BE2C (cell line): ENCODE measurements at regions not wholly inside any gene's neighbourhood (a gene's known extent, or its start where the extent isn't known, plus 50 kb on each side); places are given as distances from the start of the nearest gene placed in this dataset.

Experiments used
- DNase-seq: peaks from one replicate; pipeline ENCODE4 v3.0.0-alpha.2; 2020
- H3K27me3 ChIP-seq: fragments of 250-450 bp; sonication (Bioruptor Pico); 2 replicates; pipeline ENCODE4 v1.5.1; 2020; ENCODE audit warnings: mild to moderate bottlenecking
- H3K36me3 ChIP-seq: fragments of 250-450 bp; sonication (Bioruptor Pico); 2 replicates; pipeline ENCODE4 v1.5.1; 2020; ENCODE audit warnings: mild to moderate bottlenecking
- H3K4me1 ChIP-seq: fragments of 250-450 bp; sonication (Bioruptor Pico); 2 replicates; pipeline ENCODE4 v1.5.1; 2020
- H3K4me3 ChIP-seq: 2 replicates; pipeline ENCODE4 v1.5.1; 2011; ENCODE audit warnings: low read depth, low read length
- H3K9me3 ChIP-seq: fragments of 250-450 bp; sonication (Bioruptor Pico); 2 replicates; pipeline ENCODE4 v1.5.1; 2020
- TF ChIP-seq, protein P1 (sequence below): IDR thresholded peaks from 2 replicates; pipeline ENCODE4 v1.5.1; 2012; ENCODE audit warnings: mild to moderate bottlenecking, low read depth, low read length

GRCh38 chr6:71099649-71100048, 142.8 kb upstream of the B3GAT2 start:
- Histone ChIP-seq H3K4me3 (no peak overlapping the region), H3K27me3 (no peaks in the 10 kb centered on the region), H3K4me1 (no peaks in the 10 kb centered on the region), H3K36me3 (no peaks in the 10 kb centered on the region), H3K9me3 (no peaks in the 10 kb centered on the region)
- TF ChIP-seq, protein P1, sequence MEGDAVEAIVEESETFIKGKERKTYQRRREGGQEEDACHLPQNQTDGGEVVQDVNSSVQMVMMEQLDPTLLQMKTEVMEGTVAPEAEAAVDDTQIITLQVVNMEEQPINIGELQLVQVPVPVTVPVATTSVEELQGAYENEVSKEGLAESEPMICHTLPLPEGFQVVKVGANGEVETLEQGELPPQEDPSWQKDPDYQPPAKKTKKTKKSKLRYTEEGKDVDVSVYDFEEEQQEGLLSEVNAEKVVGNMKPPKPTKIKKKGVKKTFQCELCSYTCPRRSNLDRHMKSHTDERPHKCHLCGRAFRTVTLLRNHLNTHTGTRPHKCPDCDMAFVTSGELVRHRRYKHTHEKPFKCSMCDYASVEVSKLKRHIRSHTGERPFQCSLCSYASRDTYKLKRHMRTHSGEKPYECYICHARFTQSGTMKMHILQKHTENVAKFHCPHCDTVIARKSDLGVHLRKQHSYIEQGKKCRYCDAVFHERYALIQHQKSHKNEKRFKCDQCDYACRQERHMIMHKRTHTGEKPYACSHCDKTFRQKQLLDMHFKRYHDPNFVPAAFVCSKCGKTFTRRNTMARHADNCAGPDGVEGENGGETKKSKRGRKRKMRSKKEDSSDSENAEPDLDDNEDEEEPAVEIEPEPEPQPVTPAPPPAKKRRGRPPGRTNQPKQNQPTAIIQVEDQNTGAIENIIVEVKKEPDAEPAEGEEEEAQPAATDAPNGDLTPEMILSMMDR: no peak
- no peak for DNase-seq

- Histone ChIP-seq H3K4me1 (no peaks in the 10 kb centered on the region), H3K4me3 (no peak overlapping the region), H3K9me3 (no peaks in the 10 kb centered on the region), H3K27me3 (no peaks in the 10 kb centered on the region), H3K36me3 (no peaks in the 10 kb centered on the region)
- no peak for DNase-seq
- TF ChIP-seq, protein P1: no peak
Measured at GRCh38 chr6:71103130-71103529, 146.3 kb upstream of the B3GAT2 start.

- no peak overlapping the region for H3K4me3 ChIP-seq
- H3K36me3 ChIP-seq: no peaks in the 10 kb centered on the region
- no peaks in the 10 kb centered on the region for H3K9me3 ChIP-seq
- TF ChIP-seq, protein P1: no peak
- no peak for DNase-seq
- H3K27me3 ChIP-seq: no peaks in the 10 kb centered on the region
- H3K4me1 ChIP-seq: no peaks in the 10 kb centered on the region
Measured at GRCh38 chr6:71103641-71104040, 146.8 kb upstream of the B3GAT2 start.

- Histone ChIP-seq H3K36me3 (no peaks in the 10 kb centered on the region), H3K4me3 (no peak overlapping the region), H3K27me3 (no peaks in the 10 kb centered on the region), H3K9me3 (no peaks in the 10 kb centered on the region), H3K4me1 (no peaks in the 10 kb centered on the region)
- DNase-seq: no peak
- TF ChIP-seq, protein P1: no peak
Measured at GRCh38 chr6:71106276-71106675, 149.4 kb upstream of the B3GAT2 start.

GRCh38 chr6:71107911-71108420, 151.1 kb upstream of the B3GAT2 start:
- no peak for DNase-seq
- no peaks in the 10 kb centered on the region for H3K4me1 ChIP-seq

GRCh38 chr6:71114544-71114943, 157.7 kb upstream of the B3GAT2 start:
- no peaks in the 10 kb centered on the region for H3K36me3 ChIP-seq
- H3K27me3 ChIP-seq: no peaks in the 10 kb centered on the region
- DNase-seq: no peak
- H3K9me3 ChIP-seq: no peaks in the 10 kb centered on the region
- peaks cover 6% of the 10 kb centered on the region; the same call in 1 of the 2 replicates for H3K4me1 ChIP-seq
- H3K4me3 ChIP-seq: no peak overlapping the region
- TF ChIP-seq, protein P1: no peak

More at GRCh38 chr6:71107911-71108420, 151.1 kb upstream of the B3GAT2 start:
- H3K27me3 ChIP-seq: no peaks in the 10 kb centered on the region
- TF ChIP-seq, protein P1: no peak
- H3K9me3 ChIP-seq: no peaks in the 10 kb centered on the region
- H3K36me3 ChIP-seq: no peaks in the 10 kb centered on the region
- H3K4me3 ChIP-seq: no peak overlapping the region
